NCI-H1048 (cell line): ENCODE measurements at regions not wholly inside any gene's neighbourhood (a gene's known extent, or its start where the extent isn't known, plus 50 kb on each side); places are given as distances from the start of the nearest gene placed in this dataset.
"Not testable (repeated sequence)": the region's sequence is repeated elsewhere in the genome, so short reads cannot be mapped to it uniquely, and the experiment has no call there.

Experiments
- DNase-seq: peaks from one replicate; lab custom pipeline; 2025; lab: John Stamatoyannopoulos, UW

DNA sequence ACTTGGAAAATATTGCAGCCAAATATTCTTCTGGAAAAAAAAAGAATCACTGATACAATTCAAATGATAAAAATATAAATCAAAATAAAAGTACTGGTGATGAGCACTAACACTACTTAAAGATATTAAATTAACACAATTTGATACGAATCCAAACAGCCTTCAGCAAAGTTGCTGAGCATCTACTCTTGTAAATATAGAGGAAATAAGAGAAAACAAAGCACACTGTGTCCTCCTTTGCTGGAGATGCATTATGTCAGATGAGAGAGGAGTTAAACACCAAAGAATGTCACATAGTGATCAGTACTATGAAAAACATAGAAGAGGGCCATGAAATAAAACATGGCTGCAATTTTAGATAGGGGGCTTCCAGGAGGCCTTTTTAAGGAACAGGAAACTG, 177.4 kb upstream of the RNPC3 start:
- DNase-seq, result peak; percentile 13

GRCh38 chr1:103344930-103345329, 180.6 kb upstream of the RNPC3 start:
- no peak for DNase-seq

DNA sequence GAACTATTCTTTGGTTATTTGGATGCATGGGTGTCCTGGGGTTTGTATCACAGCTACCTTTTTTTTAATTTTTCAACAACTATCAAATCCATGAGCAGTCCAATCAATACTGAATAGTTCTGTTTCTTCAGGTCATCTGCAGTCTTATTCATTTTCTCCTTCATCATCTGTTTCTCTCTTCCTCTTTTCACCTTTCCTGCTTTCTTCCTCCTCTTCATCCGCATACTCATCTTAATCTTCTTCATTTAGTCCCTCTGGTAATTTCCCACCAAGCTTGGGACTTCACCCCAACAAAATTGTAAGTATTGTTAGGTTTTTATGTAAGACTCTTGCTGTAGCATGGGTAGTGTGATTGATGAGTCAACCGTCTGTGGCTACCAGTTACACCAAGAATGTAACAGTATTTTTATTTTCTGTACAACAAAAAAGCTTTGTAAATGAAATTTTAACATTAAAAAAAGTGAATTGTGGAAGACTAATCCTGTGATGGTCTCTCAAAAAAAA, 184.1 kb upstream of the RNPC3 start:
- no peak for DNase-seq

- DNase-seq, result no peak
Measured at GRCh38 chr1:103337779-103338178, 187.7 kb upstream of the RNPC3 start.

DNA sequence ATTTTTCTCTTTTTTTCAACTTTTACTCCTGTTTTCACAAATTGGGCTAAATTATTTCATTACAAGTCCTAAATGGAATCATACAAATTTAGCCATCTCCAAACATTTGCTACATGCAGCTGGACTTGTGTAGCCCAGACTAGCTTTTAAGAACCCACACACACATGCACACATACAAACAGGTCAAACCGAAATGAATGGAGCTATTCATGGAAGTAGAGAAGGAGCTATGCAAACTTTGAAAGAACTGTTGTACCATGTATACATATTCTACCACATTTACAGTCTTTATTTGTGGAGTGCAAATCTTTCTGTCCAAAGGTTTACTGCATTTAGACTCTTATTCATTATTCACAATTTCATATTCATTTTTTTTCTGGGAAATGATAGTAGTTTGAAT, 189.1 kb upstream of the RNPC3 start:
- DNase-seq, result peak; percentile 87

- no peak for DNase-seq
Measured at GRCh38 chr1:103333141-103333540, 192.4 kb upstream of the RNPC3 start.

DNA sequence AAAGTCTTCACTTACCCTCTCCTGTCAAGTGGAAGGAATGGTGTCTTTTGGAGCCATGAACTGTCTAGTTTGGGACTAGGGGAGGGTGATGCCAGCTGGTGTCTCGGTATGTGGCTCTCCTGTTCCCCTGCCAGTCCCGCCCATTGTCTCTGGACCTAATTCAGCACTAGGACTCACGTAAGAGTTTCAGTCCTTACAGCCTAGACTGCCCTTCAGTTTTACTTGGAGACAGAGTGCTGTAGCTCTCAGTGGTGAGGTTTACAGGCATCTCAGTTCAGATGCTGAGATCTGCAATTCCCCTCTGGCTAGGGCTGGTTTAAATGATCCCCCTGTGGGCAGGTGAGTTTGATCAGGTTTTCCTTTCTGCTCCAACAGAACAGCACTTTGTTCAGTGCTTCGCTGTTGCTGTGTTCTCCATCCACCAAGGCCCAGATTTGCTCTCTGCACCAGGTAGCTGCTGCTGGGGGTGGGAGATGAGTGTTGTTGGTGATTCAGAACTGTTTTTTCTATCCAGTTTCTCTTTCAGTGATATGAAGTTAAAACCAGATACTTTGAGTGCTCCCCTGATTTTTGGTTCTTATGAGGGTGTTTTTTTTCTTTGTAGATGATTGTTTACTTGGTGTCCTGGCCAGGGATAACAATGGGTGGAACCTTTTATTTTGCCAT, 198.3 kb upstream of the RNPC3 start:
- no peak for DNase-seq

DNA sequence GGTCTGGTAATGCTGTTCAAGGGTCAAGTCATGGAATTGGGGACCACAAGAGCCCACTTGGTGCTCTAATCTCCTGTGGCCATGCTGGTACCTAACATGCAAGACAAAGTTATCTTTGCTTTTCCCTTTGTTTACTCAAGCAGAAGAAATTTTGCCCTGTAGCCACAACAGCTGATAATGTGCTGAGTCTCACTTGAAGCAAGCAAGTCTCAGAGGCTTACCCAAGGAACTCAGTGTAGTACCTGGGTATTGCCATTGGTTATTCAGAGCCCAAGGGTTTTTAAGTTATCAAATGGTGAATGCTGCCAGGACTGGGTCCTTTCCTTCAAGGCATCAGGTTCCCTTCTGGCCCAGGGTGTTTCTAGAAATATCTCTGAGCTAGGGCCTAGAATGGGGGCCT, 198.9 kb upstream of the RNPC3 start:
- no peak for DNase-seq

- DNase-seq, result no peak
Measured at GRCh38 chr1:103309786-103310185, 201.5 kb upstream of the COL11A1 start.

DNA sequence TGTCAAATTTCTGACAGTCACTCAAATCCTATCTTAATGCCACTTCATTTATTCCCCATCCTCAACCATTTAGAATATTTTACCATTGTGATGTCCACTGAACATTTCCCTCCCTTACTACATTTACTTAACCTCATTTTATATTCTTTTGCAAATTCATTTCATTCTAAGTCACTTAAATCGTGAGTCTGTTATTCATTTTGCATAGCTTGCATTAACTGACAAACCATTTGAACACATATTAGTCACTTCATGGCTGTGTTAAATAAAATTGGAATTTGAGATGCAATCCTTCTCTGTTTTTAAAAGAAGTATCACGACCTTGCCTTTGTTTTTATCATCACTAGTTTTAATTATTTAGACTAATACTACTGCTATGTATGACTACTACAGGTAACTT, 199.4 kb upstream of the COL11A1 start:
- DNase-seq, result no peak

DNA sequence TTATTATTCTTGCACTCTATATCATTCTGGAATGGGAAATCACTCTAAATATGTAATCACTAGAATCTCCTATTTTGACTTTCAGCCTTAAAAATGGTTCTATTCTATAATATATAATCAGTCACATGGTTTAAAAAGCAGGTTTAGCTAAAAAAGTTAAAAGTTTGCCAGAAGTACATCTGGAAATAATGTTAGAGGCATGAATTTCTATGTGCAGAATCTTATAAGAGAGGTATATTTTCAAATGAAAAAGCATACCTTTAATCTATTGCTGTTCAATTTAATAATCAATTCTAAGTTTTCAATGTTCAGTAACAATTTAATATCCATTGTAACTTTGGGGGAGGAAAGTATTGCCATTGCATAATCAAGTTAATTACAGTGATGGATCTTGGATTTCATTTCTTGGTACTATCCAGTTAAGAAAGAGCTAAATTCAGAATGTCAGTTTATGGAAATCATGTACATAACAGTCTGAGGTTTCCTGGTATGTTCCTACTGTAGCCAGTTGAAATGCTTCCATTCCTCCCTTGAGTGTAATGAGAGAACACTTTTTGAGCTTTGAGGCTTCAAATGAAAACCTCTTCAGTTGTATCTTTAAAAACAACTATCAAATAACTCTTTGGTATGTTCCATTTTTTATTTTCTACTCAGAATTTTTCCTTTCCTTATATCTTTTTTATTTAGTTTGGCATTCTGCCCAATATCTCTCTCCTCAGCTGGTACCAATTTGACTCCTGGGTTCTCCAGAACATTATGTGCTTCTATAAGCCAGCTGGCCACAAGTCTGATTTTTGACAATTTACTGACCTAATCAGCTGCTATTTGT, 175.7 kb upstream of the COL11A1 start:
- DNase-seq, result no peak

DNA sequence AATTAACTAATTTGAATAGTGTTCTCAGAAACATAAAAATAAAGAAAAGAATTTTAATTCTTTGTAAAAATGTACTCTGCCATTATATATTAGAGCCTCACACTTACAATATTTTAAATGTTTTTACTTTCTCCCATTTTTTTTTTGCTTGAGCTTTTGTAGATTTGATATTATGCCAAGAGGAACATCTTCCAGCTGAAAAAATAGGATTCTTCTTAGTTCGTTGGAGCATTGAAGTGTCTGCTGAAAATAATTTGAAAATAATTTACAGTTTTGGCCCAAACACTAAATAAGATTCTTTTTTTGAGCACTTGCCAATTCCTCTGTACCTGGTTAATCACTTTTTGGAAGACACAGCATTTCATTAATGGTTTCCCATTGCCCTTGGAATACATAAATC, 175.0 kb upstream of the COL11A1 start:
- no peak for DNase-seq

DNA sequence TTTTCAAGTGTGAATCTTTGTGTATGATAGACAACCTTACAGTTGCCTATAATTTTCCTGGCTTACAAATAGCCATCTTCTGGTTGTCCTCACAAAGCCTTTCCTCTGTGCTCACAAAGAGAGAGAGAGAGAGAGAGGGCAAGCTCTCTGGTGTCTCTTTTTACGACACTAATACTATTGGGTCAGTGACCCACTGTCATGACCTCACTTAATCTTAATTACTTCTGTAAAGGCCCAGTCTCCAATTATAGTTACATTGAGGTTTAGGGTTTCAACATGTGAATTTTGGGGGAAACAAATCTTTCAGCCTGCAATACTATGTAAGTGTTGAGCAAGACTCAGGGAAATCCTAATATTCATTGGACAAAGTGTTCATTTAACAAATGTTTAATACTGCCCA, 167.4 kb upstream of the COL11A1 start:
- DNase-seq, result no peak

DNA sequence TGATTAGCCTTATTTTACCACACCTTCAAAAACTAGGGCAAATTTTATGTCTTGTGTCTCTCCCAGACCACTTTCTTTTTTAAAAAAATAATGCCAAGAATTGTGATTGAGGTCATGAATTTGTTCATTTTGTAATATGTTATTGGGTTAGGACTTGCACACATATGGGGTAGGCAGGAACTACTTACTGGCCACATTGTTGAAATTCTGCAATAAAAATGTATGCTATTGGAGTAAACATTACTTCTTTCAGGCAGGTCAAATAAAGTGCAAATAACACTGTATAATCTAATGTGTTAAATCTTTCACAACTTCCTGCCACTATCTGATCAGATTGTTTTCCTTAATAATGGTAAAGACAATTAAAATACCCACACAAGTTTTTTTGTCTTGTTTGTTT, 166.6 kb upstream of the COL11A1 start:
- DNase-seq, result no peak

DNA sequence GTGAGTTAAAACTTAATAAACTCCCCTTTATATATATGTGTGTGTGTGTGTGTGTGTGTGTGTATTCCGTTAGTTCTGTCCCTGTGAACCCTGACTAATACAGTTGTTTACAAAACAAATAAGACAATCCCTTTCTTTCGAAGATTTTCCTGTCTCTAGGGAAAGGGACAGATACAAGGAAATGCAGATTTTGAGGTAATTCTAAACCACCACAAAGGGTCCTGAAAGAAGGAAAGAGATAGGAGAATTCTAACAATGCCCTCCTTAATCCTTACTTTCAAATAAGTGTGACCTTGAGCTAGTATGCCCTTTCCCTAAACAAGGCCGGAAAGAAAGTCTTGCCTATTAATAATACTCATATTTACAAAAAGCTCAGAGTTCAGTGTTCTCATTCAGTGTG, 164.8 kb upstream of the COL11A1 start:
- no peak for DNase-seq

- not testable (repeated sequence) for DNase-seq
Measured at GRCh38 chr1:103271471-103271870, 163.1 kb upstream of the COL11A1 start.

DNA sequence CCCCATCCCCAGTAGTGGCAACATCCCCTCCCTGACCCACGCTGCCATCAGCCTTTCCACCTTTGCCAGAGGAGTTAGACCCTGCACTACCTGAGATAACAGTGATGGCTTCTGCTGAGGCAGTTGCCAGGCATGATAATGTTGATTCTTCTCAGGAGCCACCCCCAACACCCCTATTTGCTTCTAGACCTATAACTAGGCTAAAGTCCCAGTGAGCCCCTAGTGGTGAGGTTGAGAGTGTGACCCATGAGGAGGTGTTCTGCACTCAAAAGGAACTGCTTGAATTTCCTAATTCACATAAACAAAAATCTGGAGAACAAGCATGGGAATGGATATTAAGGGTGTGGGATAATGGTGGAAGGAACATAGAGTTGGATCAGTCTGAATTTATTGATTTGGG, 159.6 kb upstream of the COL11A1 start:
- no peak for DNase-seq

DNA sequence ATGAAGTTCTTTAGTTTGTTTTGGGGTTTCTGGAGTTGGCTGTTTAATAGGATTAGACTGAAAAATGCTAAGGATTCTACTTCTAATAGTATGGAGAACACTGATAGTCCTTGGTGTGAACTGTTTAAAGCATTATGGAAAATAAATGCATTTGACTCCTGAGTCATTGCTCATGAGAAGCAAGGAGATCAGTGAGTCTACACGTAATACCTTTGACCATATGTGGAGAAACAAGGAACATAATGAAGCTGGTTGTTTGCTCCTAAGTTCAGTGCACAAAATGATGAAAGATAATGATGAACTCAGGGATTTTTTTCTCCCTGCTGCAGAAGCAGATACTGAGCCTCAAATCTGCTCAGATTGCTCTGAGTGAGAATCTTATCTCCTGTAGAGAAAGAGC, 158.9 kb upstream of the COL11A1 start:
- no peak for DNase-seq

GRCh38 chr1:103266036-103266435, 157.7 kb upstream of the COL11A1 start:
- DNase-seq, result no peak

GRCh38 chr1:103265551-103265950, 157.2 kb upstream of the COL11A1 start:
- no peak for DNase-seq

- no peak for DNase-seq
Measured at GRCh38 chr1:103259982-103260381, 151.7 kb upstream of the COL11A1 start.

DNA sequence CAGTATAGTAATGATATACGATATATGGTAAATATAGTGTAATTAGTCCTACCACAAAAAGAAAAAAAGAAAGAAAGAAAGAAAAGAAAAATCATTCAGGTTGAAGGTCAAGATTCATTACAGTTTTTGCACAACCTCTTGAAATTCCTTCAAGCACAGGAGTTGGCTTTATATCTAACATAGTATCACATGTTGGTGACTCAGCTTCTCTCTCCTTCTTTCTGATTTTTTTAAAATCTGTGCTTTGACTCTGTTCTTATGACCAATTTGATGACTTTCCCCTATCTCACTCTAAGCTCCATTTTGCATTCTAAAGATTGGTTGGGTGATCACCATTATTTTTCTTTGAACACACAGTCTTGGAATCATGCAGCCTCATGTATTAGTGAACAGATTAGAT, 148.2 kb upstream of the COL11A1 start:
- no peak for DNase-seq

DNA sequence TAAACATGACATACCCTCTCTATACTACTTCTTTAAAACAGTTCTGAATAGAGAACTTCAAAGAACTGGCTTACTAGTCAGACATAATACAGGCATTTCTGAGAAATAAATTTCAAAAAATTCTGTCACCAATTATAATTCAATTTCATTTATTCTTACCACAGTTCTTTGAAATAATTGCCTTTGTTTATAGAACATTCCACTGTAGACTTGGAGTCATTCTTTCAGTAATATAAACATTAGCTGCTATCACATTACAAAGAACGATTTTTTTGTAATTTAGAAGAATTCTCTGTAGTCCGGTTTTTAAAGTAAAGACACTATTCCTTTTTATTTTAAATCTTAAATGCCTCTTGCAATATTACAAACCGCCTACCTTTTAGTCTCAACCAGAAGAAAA, 146.4 kb upstream of the COL11A1 start:
- no peak for DNase-seq

GRCh38 chr1:103250441-103250861, 142.1 kb upstream of the COL11A1 start:
- DNase-seq, result no peak
